BJ (cell line): ENCODE measurements at regions not wholly inside any gene's neighbourhood (a gene's known extent, or its start where the extent isn't known, plus 50 kb on each side); places are given as distances from the start of the nearest gene placed in this dataset.

ENCODE experiments used
- CTCF ChIA-PET: fragments of 350-600 bp; formaldehyde crosslinking; extraction: SDS; loops from one replicate; lab custom pipeline; 2021; ENCODE audit warnings: antibody characterized with exemption, inconsistent platforms; lab: Yijun Ruan, JAX
- POLR2A ChIA-PET: fragments of 300-600 bp; sonication (Branson Sonifier 250); formaldehyde crosslinking; extraction: SDS; loops from one replicate; lab custom pipeline; 2021; ENCODE audit warnings: antibody characterized with exemption; lab: Charles Lee
- DNase-seq: peaks from one replicate; pipeline ENCODE4 v3.0.0-alpha.2; 2011; ENCODE audit warnings: low read depth
- H3K27me3 ChIP-seq: 2 replicates; pipeline ENCODE4 v1.6.0; 2011; ENCODE audit warnings: low read length; ENCODE audit not compliant: control insufficient read depth, insufficient read depth
- H3K36me3 ChIP-seq: 2 replicates; pipeline ENCODE4 v1.5.1; 2011; ENCODE audit warnings: low read length; ENCODE audit not compliant: control insufficient read depth, insufficient read depth
- H3K4me3 ChIP-seq: 2 replicates; pipeline ENCODE4 v1.5.1; 2011; ENCODE audit warnings: low read depth, mild to moderate bottlenecking, control low read depth, low read length
- CTCF ChIP-seq: IDR thresholded peaks from 2 replicates; pipeline ENCODE4 v1.5.1; 2011; ENCODE audit warnings: low read depth, mild to moderate bottlenecking, control low read depth, inconsistent platforms, low read length, moderate library complexity; ENCODE audit not compliant: insufficient read depth

DNA sequence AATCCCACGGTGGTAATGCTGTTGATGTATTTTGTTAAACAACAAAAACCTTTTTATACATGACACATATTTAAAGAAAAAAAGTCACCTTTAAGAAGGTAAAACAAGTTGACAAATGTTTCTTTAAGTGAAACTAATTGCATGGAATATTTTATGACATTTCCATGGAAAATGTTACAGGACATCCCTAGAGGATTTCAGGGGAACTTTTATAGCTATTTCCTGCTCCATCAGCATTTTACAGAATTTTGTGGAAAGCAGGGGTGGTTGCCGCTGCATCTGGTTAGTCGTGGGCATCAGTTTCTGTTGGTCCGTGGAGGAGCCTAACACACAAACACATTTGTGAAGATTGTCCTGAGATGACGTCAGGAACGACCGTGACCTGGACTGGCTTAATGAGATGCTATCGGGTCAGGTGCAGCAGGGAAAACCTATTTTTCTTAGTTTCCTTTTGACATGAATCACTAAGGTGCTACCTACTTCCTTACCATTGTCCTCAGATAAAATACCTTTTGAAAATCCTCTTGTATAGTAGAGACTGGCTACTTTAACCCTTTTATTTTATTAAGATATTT, 305.1 kb downstream of the MAP2K6 start:
- H3K4me3 ChIP-seq: no peak overlapping the region
- POLR2A ChIA-PET: no interaction called here
- CTCF ChIA-PET: interaction anchor here (1.6 kb wide), 1 partner anchor 113 kb away, joined by 3 read pairs; no protein-coding TSS in a partner anchor

GRCh38 chr17:69722518-69722917, 308.0 kb downstream of the MAP2K6 start:
- no peak for DNase-seq
- H3K27me3 ChIP-seq: no peaks in the 10 kb centered on the region
- TF ChIP-seq CTCF: no peak
- ChIA-PET CTCF (interaction anchor here (0.6 to 0.8 kb wide), 2 partner anchors 11 to 134 kb away, joined by 3 to 4 read pairs; no protein-coding TSS in a partner anchor), POLR2A (no interaction called here)
- no peak overlapping the region for H3K4me3 ChIP-seq
- no peaks in the 10 kb centered on the region for H3K36me3 ChIP-seq

More for the DNA sequence above, 305.1 kb downstream of the MAP2K6 start:
- H3K36me3 ChIP-seq: no peaks in the 10 kb centered on the region
- no peak for DNase-seq
- no peak for TF ChIP-seq CTCF
- H3K27me3 ChIP-seq: no peaks in the 10 kb centered on the region

GRCh38 chr17:69723316-69723715, 308.8 kb downstream of the MAP2K6 start:
- Histone ChIP-seq H3K36me3 (no peaks in the 10 kb centered on the region), H3K4me3 (no peak overlapping the region), H3K27me3 (no peaks in the 10 kb centered on the region)
- POLR2A ChIA-PET: no interaction called here
- no peak for TF ChIP-seq CTCF
- CTCF ChIA-PET: interaction anchor here (0.6 to 1.5 kb wide), 2 partner anchors 68 to 117 kb away, joined by 3 to 4 read pairs; no protein-coding TSS in a partner anchor
- DNase-seq: no peak

GRCh38 chr17:69723741-69724140, 309.2 kb downstream of the MAP2K6 start:
- no peak for DNase-seq
- no peak; the same call in 1 of the 2 replicates for TF ChIP-seq CTCF
- Histone ChIP-seq H3K4me3 (no peak overlapping the region), H3K27me3 (no peaks in the 10 kb centered on the region), H3K36me3 (no peaks in the 10 kb centered on the region)
- ChIA-PET POLR2A (no interaction called here), CTCF (interaction anchor here (0.6 to 1.5 kb wide), 2 partner anchors 68 to 117 kb away, joined by 3 to 4 read pairs; no protein-coding TSS in a partner anchor)

GRCh38 chr17:69724238-69724637, 309.7 kb downstream of the MAP2K6 start:
- Histone ChIP-seq H3K36me3 (no peaks in the 10 kb centered on the region), H3K4me3 (no peak overlapping the region), H3K27me3 (no peaks in the 10 kb centered on the region)
- POLR2A ChIA-PET: no interaction called here
- no peak for TF ChIP-seq CTCF
- no peak for DNase-seq
- CTCF ChIA-PET: interaction anchor here (1.1 to 1.5 kb wide), 2 partner anchors 69 to 124 kb away, joined by 4 read pairs; no protein-coding TSS in a partner anchor
